WTC11 (cell line): ENCODE measurements at regions not wholly inside any gene's neighbourhood (a gene's known extent, or its start where the extent isn't known, plus 50 kb on each side); places are given as distances from the start of the nearest gene placed in this dataset.

Experiments used
- ATAC-seq: fragments of 200-7000 bp; cut with Tn5 transposase; 2 replicates; pipeline ENCODE4 v1.10.0; 2021; ENCODE audit warnings: mild to moderate bottlenecking, moderate library complexity
- CTCF ChIA-PET: fragments of 300-600 bp; sonication (Branson Sonifier 250); formaldehyde crosslinking; loops from one replicate; lab custom pipeline; 2021; ENCODE audit warnings: antibody characterized with exemption; lab: Charles Lee
- POLR2A ChIA-PET: fragments of 350-600 bp; sonication (Branson Sonifier 250); formaldehyde crosslinking; loops from one replicate; lab custom pipeline; 2021; ENCODE audit warnings: antibody characterized with exemption; lab: Charles Lee
- DNase-seq: peaks from one replicate; pipeline ENCODE4 v3.0.0; 2021; ENCODE audit warnings: low spot score
- H3K27ac Mint-ChIP-seq: 2 replicates; pipeline ENCODE4 v1.8.0; 2021; ENCODE audit warnings: mixed read lengths
- H3K27me3 Mint-ChIP-seq: 2 replicates; pipeline ENCODE4 v1.8.0; 2021; ENCODE audit warnings: low read depth, mild to moderate bottlenecking, moderate library complexity, mixed read lengths
- H3K36me3 Mint-ChIP-seq: 2 replicates; pipeline ENCODE4 v1.8.0; 2021; ENCODE audit warnings: mixed read lengths
- H3K4me1 Mint-ChIP-seq: 2 replicates; pipeline ENCODE4 v1.8.0; 2022; ENCODE audit warnings: mixed read lengths
- H3K4me3 Mint-ChIP-seq: 2 replicates; pipeline ENCODE4 v1.8.0; 2021; ENCODE audit warnings: mild to moderate bottlenecking, moderate library complexity, mixed read lengths
- H3K9me3 Mint-ChIP-seq: 2 replicates; pipeline ENCODE4 v1.8.0; 2021; ENCODE audit warnings: mixed read lengths
- AR ChIP-seq: fragments of 250-450 bp; sonication (Bioruptor Pico); IDR thresholded peaks from 2 replicates; pipeline ENCODE4 v1.9.0; 2021; ENCODE audit warnings: mild to moderate bottlenecking
- ARID4B ChIP-seq: sonication (generic); formaldehyde crosslinking; IDR thresholded peaks from 2 replicates; pipeline ENCODE4 v1.8.0; 2023; ENCODE audit warnings: missing genetic modification reagents, mild to moderate bottlenecking, borderline replicate concordance
- ATF1 ChIP-seq: sonication (generic); formaldehyde crosslinking; IDR thresholded peaks from 2 replicates; pipeline ENCODE4 v1.8.1; 2023; ENCODE audit warnings: mild to moderate bottlenecking, moderate library complexity, missing genetic modification reagents
- ERG ChIP-seq: fragments of 250-450 bp; sonication (Bioruptor Pico); IDR thresholded peaks from 2 replicates; pipeline ENCODE4 v1.8.0; 2021; ENCODE audit warnings: mild to moderate bottlenecking
- FOXJ3 ChIP-seq: sonication (generic); formaldehyde crosslinking; IDR thresholded peaks from 2 replicates; pipeline ENCODE4 v1.9.0; 2021; ENCODE audit warnings: missing genetic modification reagents, mild to moderate bottlenecking, borderline replicate concordance
- FOXP4 ChIP-seq: sonication (generic); formaldehyde crosslinking; IDR thresholded peaks from 2 replicates; pipeline ENCODE4 v1.8.0; 2022; ENCODE audit warnings: mild to moderate bottlenecking, missing genetic modification reagents
- GRHL2 ChIP-seq: fragments of 250-450 bp; sonication (Bioruptor Pico); IDR thresholded peaks from 2 replicates; pipeline ENCODE4 v1.8.0; 2022; ENCODE audit warnings: mild to moderate bottlenecking, moderate library complexity; ENCODE audit not compliant: insufficient replicate concordance, severe bottlenecking
- IRF1 ChIP-seq: sonication (generic); formaldehyde crosslinking; IDR thresholded peaks from 2 replicates; pipeline ENCODE4 v1.8.0; 2023; ENCODE audit warnings: missing genetic modification reagents
- MAX ChIP-seq: sonication (generic); formaldehyde crosslinking; IDR thresholded peaks from 2 replicates; pipeline ENCODE4 v1.8.0; 2022; ENCODE audit warnings: mild to moderate bottlenecking, missing genetic modification reagents
- OVOL2 ChIP-seq: fragments of 250-450 bp; sonication (Bioruptor Pico); IDR thresholded peaks from 2 replicates; pipeline ENCODE4 v1.9.0; 2021; ENCODE audit warnings: mild to moderate bottlenecking, borderline replicate concordance
- PRRX2 ChIP-seq: fragments of 250-450 bp; sonication (Bioruptor Pico); IDR thresholded peaks from 2 replicates; pipeline ENCODE4 v1.8.0; 2021; ENCODE audit warnings: mild to moderate bottlenecking
- TCF7 ChIP-seq: sonication (generic); formaldehyde crosslinking; IDR thresholded peaks from 2 replicates; pipeline ENCODE4 v1.8.0; 2022; ENCODE audit warnings: mild to moderate bottlenecking, low read depth, missing genetic modification reagents, moderate library complexity
- TP53 ChIP-seq: sonication (generic); formaldehyde crosslinking; IDR thresholded peaks from 2 replicates; pipeline ENCODE4 v1.8.1; 2023; ENCODE audit warnings: mild to moderate bottlenecking, missing genetic modification reagents
- ZBTB43 ChIP-seq: sonication (generic); formaldehyde crosslinking; IDR thresholded peaks from 2 replicates; pipeline ENCODE4 v1.8.1; 2023; ENCODE audit warnings: mild to moderate bottlenecking, missing genetic modification reagents
- ZNF416 ChIP-seq: fragments of 250-450 bp; sonication (Bioruptor Pico); IDR thresholded peaks from 2 replicates; pipeline ENCODE4 v1.9.0; 2021; ENCODE audit warnings: mild to moderate bottlenecking, inconsistent platforms
- ZNF425 ChIP-seq: fragments of 250-450 bp; sonication (Bioruptor Pico); conservative IDR thresholded peaks from 2 replicates; pipeline ENCODE4 v1.9.0; 2021; ENCODE audit warnings: mild to moderate bottlenecking
- ZNF671 ChIP-seq: fragments of 250-450 bp; sonication (Bioruptor Pico); IDR thresholded peaks from 2 replicates; pipeline ENCODE4 v1.8.0; 2021; ENCODE audit warnings: mild to moderate bottlenecking
- ZSCAN18 ChIP-seq: fragments of 250-450 bp; sonication (Bioruptor Pico); IDR thresholded peaks from 2 replicates; pipeline ENCODE4 v2.1.2; 2022; ENCODE audit warnings: mild to moderate bottlenecking, moderate library complexity

- TF ChIP-seq TP53 (CRISPR knock-in tag) (no peak), ERG (CRISPR knock-in tag) (no peak), MAX (CRISPR knock-in tag) (no peak), TCF7 (CRISPR knock-in tag) (no peak), ZNF425 (CRISPR knock-in tag) (no peak), OVOL2 (no peak), FOXJ3 (CRISPR knock-in tag) (no peak), ZSCAN18 (no peak), ARID4B (no peak), IRF1 (CRISPR knock-in tag) (no peak), ZNF416 (no peak), ZBTB43 (CRISPR knock-in tag) (no peak), PRRX2 (CRISPR knock-in tag) (no peak), ZNF671 (CRISPR knock-in tag) (no peak), ATF1 (no peak), AR (no peak), FOXP4 (no peak), GRHL2 (no peak)
- ATAC-seq, result no peak; the same call in 1 of the 2 replicates
- no peaks in the 10 kb centered on the region for H3K27me3 Mint-ChIP-seq
- H3K4me3 Mint-ChIP-seq, result no peak overlapping the region
- H3K27ac Mint-ChIP-seq, result no peak overlapping the region
- CTCF ChIA-PET, result interaction anchor here (1.5 kb wide), 1 partner anchor 33 kb away, joined by 5 read pairs; no protein-coding TSS in a partner anchor
- 0 out of 2 replicates have a peak, but pooled peaks cover 4% of the 10 kb centered on the region for H3K9me3 Mint-ChIP-seq
- POLR2A ChIA-PET, result no interaction called here
- H3K4me1 Mint-ChIP-seq, result peaks cover 5% of the 10 kb centered on the region
- no peak for DNase-seq
- H3K36me3 Mint-ChIP-seq, result no peaks in the 10 kb centered on the region
Observed at GRCh38 chr9:79287708-79288290, 284.0 kb upstream of the TLE4 start.
